ENCODE measurements at regions not wholly inside any gene's neighbourhood (a gene's known extent, or its start where the extent isn't known, plus 50 kb on each side); places are given as distances from the start of the nearest gene placed in this dataset.

DNA sequence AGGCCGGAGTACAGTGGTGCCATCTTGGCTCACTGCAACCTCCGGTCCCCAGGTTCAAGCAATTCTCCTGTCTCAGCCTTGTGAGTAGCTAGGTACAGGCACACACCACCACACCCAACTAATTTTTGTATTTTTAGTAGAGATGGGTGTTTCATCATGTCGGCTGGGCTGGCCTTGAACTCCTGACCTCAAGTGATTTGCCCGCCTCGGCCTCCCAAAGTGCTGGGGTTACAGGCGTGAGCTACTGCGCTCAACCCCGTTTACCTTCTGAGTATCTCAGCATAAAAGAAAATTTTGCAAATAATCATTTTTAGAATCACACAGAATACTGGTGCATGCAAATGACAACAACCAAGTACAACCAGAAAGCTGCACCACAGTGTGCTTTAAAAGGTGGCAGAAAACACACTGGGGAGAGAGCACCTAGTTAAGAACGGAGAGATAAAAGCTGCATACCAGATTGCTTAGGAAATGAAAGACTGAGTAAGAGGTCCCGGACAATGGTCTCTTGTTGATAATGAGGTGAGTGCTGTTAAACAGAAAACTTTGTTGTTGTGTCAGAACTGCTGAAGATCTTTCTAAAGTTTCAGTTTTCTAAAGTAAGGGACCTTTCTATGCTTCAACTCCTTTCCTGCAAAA is 189.6 kb downstream of the ACTR3 start:
- ChIA-PET CTCF (interaction anchor here (0.7 kb wide), 1 partner anchor 132 kb away, joined by 3 read pairs; no protein-coding TSS in a partner anchor), POLR2A (no interaction called here), RAD21 (ENCODE audit: unreplicated experiment) (no interaction called here), SMC1A (ENCODE audit: uncharacterized antibody, unreplicated experiment) (no interaction called here)
- TF ChIP-seq SREBF1 (IDR thresholded peaks at IDR 0.05; ENCODE audit: low read length), result no peak
- no TSS peak for BruUV-seq (replicated peaks)
- Histone ChIP-seq H4K20me1 (ENCODE audit: control insufficient read depth, insufficient read depth) (no peaks in the 10 kb centered on the region), H3K27ac (ENCODE audit: control insufficient read depth, insufficient read depth) (no peak overlapping the region), H3K4me2 (ENCODE audit: control insufficient read depth, insufficient read depth) (no peak overlapping the region), H3K9ac (ENCODE audit: control insufficient read depth, insufficient read depth, low read length) (no peak overlapping the region), H3K4me3 (no peak overlapping the region), H3K36me3 (ENCODE audit: control insufficient read depth in 2 of 2, insufficient read depth in 2 of 2, low read length in 1 of 2) (no peaks in the 10 kb centered on the region), H2AFZ (ENCODE audit: control insufficient read depth, low read depth, low read length) (no peak overlapping the region), H3K27me3 (replicated peaks in 1 of 2; ENCODE audit: control insufficient read depth in 2 of 2, insufficient read depth in 2 of 2, low read length in 1 of 2) (no peaks in the 10 kb centered on the region), H3K4me1 (ENCODE audit: control insufficient read depth, insufficient read depth, low read length) (no peaks in the 10 kb centered on the region), H3K9me3 (replicated peaks; ENCODE audit: control insufficient read depth, insufficient read depth, low read length) (no peaks in the 10 kb centered on the region), H3K79me2 (ENCODE audit: control insufficient read depth, insufficient read depth, low read length) (no peaks in the 10 kb centered on the region)
- ATAC-seq (no peak), DNase-seq (ENCODE audit: low read depth, low spot score) (no peak), FAIRE-seq (no peak)
- 53% methylated on average over 10 of the region's 10 CpGs for WGBS (ENCODE audit: insufficient coverage, insufficient replicate concordance, low lambda C conversion rate, missing lambda C conversion rate)
- in situ Hi-C loops (cut with MboI) (no loop called here), intact Hi-C loops (cut with micrococcal nuclease; ENCODE audit: unreplicated experiment) (no loop called here)

DNA sequence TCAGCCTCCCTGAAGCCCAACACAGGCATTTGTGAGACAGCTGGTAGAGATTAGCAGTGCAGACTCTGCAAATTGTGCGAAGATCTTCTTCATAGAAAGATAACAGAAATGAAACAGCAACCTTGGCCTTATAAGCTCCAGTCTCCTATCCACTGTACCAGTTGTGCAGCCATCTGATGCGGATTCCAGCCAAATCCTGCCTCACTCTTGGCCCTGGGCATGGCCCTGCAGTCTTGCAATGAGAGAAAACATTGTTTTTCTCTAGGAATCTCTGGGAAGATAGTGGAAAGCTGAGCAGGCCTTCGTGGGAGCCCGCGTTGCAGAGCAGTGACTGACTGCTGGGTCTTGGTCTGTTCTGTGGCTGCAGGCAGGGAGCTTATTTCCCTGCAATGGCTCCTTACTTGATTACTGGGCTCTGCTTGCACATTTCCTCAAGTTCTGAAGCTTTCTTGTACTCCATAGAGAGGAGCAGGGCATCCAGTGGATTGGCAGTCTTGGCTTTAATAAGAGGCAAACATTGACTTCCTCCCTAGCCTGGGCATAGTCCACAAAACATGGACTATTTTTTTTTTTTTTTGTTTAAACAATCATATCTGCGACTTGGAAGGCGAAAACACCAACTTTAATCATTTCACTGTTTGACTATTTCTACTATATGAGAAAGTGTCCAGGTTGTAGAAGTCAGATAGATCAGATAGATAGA is 193.0 kb downstream of the ACTR3 start:
- Histone ChIP-seq H3K27ac (ENCODE audit: control insufficient read depth, insufficient read depth) (no peak overlapping the region), H3K9me3 (replicated peaks; ENCODE audit: control insufficient read depth, insufficient read depth, low read length) (no peaks in the 10 kb centered on the region), H3K36me3 (ENCODE audit: control insufficient read depth in 2 of 2, insufficient read depth in 2 of 2, low read length in 1 of 2) (no peaks in the 10 kb centered on the region), H3K9ac (ENCODE audit: control insufficient read depth, insufficient read depth, low read length) (no peak overlapping the region), H2AFZ (ENCODE audit: control insufficient read depth, low read depth, low read length) (no peak overlapping the region), H3K4me2 (ENCODE audit: control insufficient read depth, insufficient read depth) (no peak overlapping the region), H3K79me2 (ENCODE audit: control insufficient read depth, insufficient read depth, low read length) (no peaks in the 10 kb centered on the region), H4K20me1 (ENCODE audit: control insufficient read depth, insufficient read depth) (no peaks in the 10 kb centered on the region), H3K4me3 (no peak overlapping the region), H3K27me3 (replicated peaks in 1 of 2; ENCODE audit: control insufficient read depth in 2 of 2, insufficient read depth in 2 of 2, low read length in 1 of 2) (no peaks in the 10 kb centered on the region), H3K4me1 (ENCODE audit: control insufficient read depth, insufficient read depth, low read length) (no peaks in the 10 kb centered on the region)
- ATAC-seq (no peak), FAIRE-seq (no peak), DNase-seq (ENCODE audit: low read depth, low spot score) (no peak)
- CTCF ChIA-PET, result no interaction called here
- SMC1A ChIA-PET (ENCODE audit: uncharacterized antibody, unreplicated experiment), result no interaction called here
- RAD21 ChIA-PET (ENCODE audit: unreplicated experiment), result no interaction called here
- in situ Hi-C loops (cut with MboI) (no loop called here), intact Hi-C loops (cut with micrococcal nuclease; ENCODE audit: unreplicated experiment) (no loop called here)
- WGBS (ENCODE audit: insufficient coverage, insufficient replicate concordance, low lambda C conversion rate, missing lambda C conversion rate), result 35% methylated on average over 7 of the region's 7 CpGs
- POLR2A ChIA-PET, result no interaction called here
- no TSS peak for BruUV-seq (replicated peaks)
- TF ChIP-seq EGR1 (IDR thresholded peaks at IDR 0.05; ENCODE audit: borderline replicate concordance in 1 of 2, low read depth in 2 of 2, low read length in 2 of 2) (no peak), BMI1 (IDR thresholded peaks at IDR 0.05; ENCODE audit: borderline replicate concordance) (no peak), PAX8 (IDR thresholded peaks at IDR 0.05) (no peak), ZZZ3 (IDR thresholded peaks at IDR 0.05; ENCODE audit: control insufficient read depth, insufficient read length, low read depth) (no peak), POLR2AphosphoS2 (IDR thresholded peaks at IDR 0.05; ENCODE audit: low read depth, low read length) (no peak), FOS (IDR thresholded peaks at IDR 0.05; ENCODE audit: borderline replicate concordance, extremely low read depth, insufficient read length) (no peak), SUZ12 (IDR thresholded peaks at IDR 0.05; ENCODE audit: unreplicated experiment) (no peak), ZBED1 (IDR thresholded peaks at IDR 0.05; ENCODE audit: borderline replicate concordance) (no peak), RELA (IDR thresholded peaks at IDR 0.05; ENCODE audit: borderline replicate concordance, partially characterized antibody) (no peak), ZNF24 (IDR thresholded peaks at IDR 0.05) (no peak)
- TF ChIP-seq, protein P1, sequence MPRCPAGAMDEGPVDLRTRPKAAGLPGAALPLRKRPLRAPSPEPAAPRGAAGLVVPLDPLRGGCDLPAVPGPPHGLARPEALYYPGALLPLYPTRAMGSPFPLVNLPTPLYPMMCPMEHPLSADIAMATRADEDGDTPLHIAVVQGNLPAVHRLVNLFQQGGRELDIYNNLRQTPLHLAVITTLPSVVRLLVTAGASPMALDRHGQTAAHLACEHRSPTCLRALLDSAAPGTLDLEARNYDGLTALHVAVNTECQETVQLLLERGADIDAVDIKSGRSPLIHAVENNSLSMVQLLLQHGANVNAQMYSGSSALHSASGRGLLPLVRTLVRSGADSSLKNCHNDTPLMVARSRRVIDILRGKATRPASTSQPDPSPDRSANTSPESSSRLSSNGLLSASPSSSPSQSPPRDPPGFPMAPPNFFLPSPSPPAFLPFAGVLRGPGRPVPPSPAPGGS (IDR thresholded peaks at IDR 0.05; ENCODE audit: borderline replicate concordance, insufficient read depth, low read depth, low read length, poor library complexity, severe bottlenecking), result no peak
- TF ChIP-seq, protein P2, sequence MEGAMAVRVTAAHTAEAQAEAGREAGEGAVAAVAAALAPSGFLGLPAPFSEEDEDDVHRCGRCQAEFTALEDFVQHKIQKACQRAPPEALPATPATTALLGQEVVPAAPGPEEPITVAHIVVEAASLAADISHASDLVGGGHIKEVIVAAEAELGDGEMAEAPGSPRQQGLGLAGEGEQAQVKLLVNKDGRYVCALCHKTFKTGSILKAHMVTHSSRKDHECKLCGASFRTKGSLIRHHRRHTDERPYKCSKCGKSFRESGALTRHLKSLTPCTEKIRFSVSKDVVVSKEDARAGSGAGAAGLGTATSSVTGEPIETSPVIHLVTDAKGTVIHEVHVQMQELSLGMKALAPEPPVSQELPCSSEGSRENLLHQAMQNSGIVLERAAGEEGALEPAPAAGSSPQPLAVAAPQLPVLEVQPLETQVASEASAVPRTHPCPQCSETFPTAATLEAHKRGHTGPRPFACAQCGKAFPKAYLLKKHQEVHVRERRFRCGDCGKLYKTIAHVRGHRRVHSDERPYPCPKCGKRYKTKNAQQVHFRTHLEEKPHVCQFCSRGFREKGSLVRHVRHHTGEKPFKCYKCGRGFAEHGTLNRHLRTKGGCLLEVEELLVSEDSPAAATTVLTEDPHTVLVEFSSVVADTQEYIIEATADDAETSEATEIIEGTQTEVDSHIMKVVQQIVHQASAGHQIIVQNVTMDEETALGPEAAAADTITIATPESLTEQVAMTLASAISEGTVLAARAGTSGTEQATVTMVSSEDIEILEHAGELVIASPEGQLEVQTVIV (IDR thresholded peaks at IDR 0.05; ENCODE audit: borderline replicate concordance, partially characterized antibody), result no peak
